ENCODE measurements at regions not wholly inside any gene's neighbourhood (a gene's known extent, or its start where the extent isn't known, plus 50 kb on each side); places are given as distances from the start of the nearest gene placed in this dataset.
"Not testable (repeated sequence)": the region's sequence is repeated elsewhere in the genome, so short reads cannot be mapped to it uniquely, and the experiment has no call there.

GRCh38 chr19:56949626-56950025 lies 109.1 kb upstream of the PEG3 start:
- DNase-seq: no peak

- DNase-seq: no peak
Observed at GRCh38 chr19:56951672-56952071, 111.1 kb upstream of the PEG3 start.

GRCh38 chr19:56953470-56953869 lies 112.9 kb upstream of the PEG3 start:
- no peak for DNase-seq

- no peak for DNase-seq
Observed at GRCh38 chr19:56955637-56956216, 115.2 kb upstream of the PEG3 start.

- no peak for DNase-seq
Observed at GRCh38 chr19:56956503-56957226, 116.1 kb upstream of the PEG3 start.

GRCh38 chr19:56959205-56959604 lies 118.7 kb upstream of the PEG3 start:
- DNase-seq: no peak

- DNase-seq: no peak
Observed at GRCh38 chr19:56960959-56961543, 120.5 kb upstream of the PEG3 start.

- no peak for DNase-seq
Observed at GRCh38 chr19:56964410-56964920, 123.9 kb upstream of the PEG3 start.

GRCh38 chr19:56966225-56966696 lies 125.7 kb upstream of the PEG3 start:
- no peak for DNase-seq

GRCh38 chr19:56966697-56967299 lies 126.3 kb upstream of the PEG3 start:
- DNase-seq: no peak

- no peak for DNase-seq
Observed at GRCh38 chr19:56969156-56969555, 128.6 kb upstream of the PEG3 start.

GRCh38 chr19:56969759-56970178 lies 129.2 kb upstream of the PEG3 start:
- DNase-seq: no peak

GRCh38 chr19:56971230-56971629 lies 130.7 kb upstream of the PEG3 start:
- no peak for DNase-seq

- DNase-seq: no peak
Observed at GRCh38 chr19:56972291-56972841, 131.8 kb upstream of the PEG3 start.

- DNase-seq: no peak
Observed at GRCh38 chr19:56973713-56974555, 133.4 kb upstream of the PEG3 start.

GRCh38 chr19:56974556-56975207 lies 134.2 kb upstream of the PEG3 start:
- DNase-seq: no peak

GRCh38 chr19:56976300-56976699 lies 135.8 kb upstream of the PEG3 start:
- DNase-seq: no peak

GRCh38 chr19:56976995-56977906 lies 136.7 kb upstream of the PEG3 start:
- DNase-seq: no peak

GRCh38 chr19:56978023-56978565 lies 137.6 kb upstream of the PEG3 start:
- no peak for DNase-seq

- not testable (repeated sequence) for DNase-seq
Observed at GRCh38 chr19:56980326-56980725, 139.5 kb upstream of the USP29 start.
